HEK293T (cell line): ENCODE measurements at regions not wholly inside any gene's neighbourhood (a gene's known extent, or its start where the extent isn't known, plus 50 kb on each side); places are given as distances from the start of the nearest gene placed in this dataset.

ENCODE experiments used
- ARNT ChIP-seq: fragments of 450-650 bp; IDR thresholded peaks from 2 replicates; pipeline ENCODE4 v1.6.1; 2017; ENCODE audit warnings: mild to moderate bottlenecking
- BHLHE40 ChIP-seq: fragments of 450-650 bp; IDR thresholded peaks from 2 replicates; pipeline ENCODE4 v1.6.1; 2016; ENCODE audit warnings: mild to moderate bottlenecking, moderate library complexity, borderline replicate concordance
- CTBP1 ChIP-seq: fragments of 450-650 bp; IDR thresholded peaks from 2 replicates; pipeline ENCODE4 v1.6.1; 2016; ENCODE audit warnings: borderline replicate concordance
- ELF4 ChIP-seq: fragments of 450-650 bp; IDR thresholded peaks from 2 replicates; pipeline ENCODE4 v1.6.1; 2017; ENCODE audit warnings: antibody characterized with exemption
- FOXA1 ChIP-seq: fragments of 450-650 bp; IDR thresholded peaks from 2 replicates; pipeline ENCODE4 v1.6.1; 2016; ENCODE audit warnings: mild to moderate bottlenecking
- FOXK2 ChIP-seq: fragments of 450-650 bp; IDR thresholded peaks from 2 replicates; pipeline ENCODE4 v1.6.1; 2016; ENCODE audit warnings: mild to moderate bottlenecking
- NFRKB ChIP-seq: fragments of 450-650 bp; IDR thresholded peaks from 2 replicates; pipeline ENCODE4 v1.6.1; 2016; ENCODE audit warnings: mild to moderate bottlenecking, moderate library complexity
- SP1 ChIP-seq: fragments of 450-650 bp; IDR thresholded peaks from 2 replicates; pipeline ENCODE4 v1.6.1; 2017
- ZNF384 ChIP-seq: fragments of 450-650 bp; IDR thresholded peaks from 2 replicates; pipeline ENCODE4 v1.6.1; 2016

- TF ChIP-seq NFRKB (no peak), ELF4 (no peak), ARNT (no peak), BHLHE40 (no peak), FOXA1 (no peak), CTBP1 (no peak), FOXK2 (no peak), ZNF384 (no peak), SP1 (no peak)
Observed at GRCh38 chr14:65329911-65330310, 82.6 kb upstream of the FUT8 start.
